HG02870 (cell line): ENCODE measurements at regions not wholly inside any gene's neighbourhood (a gene's known extent, or its start where the extent isn't known, plus 50 kb on each side); places are given as distances from the start of the nearest gene placed in this dataset.

Source experiments
- ATAC-seq: cut with Tn5 transposase; IDR thresholded peaks from one replicate; pipeline ENCODE4 v1.9.1; 2021; ENCODE audit warnings: mild to moderate bottlenecking, moderate library complexity; ENCODE audit not compliant: unreplicated experiment

DNA sequence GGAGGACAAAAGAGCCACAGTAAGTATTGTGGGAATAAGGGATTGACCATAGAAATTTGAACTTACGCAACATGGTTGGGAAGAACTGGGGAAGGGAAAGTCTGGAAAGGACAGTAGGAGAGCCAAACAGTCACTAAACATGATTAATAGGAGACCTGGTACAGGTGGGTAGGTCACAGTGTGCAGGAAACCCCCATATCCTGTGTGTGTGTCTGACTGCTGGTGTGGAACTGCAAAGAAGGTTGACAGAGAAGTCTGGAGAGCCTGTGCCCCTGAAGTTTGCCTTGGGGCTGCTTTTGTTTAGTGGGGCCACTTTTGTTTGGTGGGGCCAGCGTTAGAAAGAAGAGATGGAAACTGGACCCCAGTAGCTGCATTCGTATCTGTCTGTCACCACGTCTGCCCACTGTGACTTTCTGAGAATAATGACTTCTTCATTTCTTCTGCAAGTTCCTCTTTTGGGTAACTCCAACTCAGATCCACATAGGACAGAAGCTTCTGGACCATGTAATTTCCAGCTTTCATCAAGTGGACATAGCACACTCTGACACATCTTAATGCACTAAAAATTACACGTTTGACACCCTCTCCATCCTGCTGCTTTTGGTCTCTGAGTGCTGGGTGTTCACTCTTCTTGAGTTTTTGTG, 126.8 kb upstream of the RAG2 start:
- ATAC-seq, result peak; percentile 85

DNA sequence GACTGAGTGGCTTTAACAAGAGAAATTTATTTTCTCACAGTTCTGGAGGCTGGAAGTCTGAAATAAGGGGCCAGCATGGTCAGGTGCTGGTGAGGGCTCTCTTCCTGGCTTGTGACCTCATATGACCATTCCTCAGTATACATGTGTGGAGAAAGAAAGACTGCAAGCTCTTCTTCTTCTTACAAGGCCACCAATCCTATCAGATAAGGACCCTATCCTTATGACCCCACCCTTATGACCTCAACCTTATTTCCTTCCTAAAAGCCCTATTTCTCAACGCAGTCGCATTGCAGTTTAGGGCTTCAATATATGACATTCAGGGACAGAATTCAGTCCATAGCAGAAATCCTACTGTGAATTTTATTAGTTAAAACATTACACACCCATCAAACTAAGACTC, 124.4 kb upstream of the RAG2 start:
- ATAC-seq, result no peak

- ATAC-seq, result no peak
Observed at GRCh38 chr11:36719358-36720107, 121.5 kb upstream of the RAG2 start.

GRCh38 chr11:36718451-36718850, 120.4 kb upstream of the RAG2 start:
- ATAC-seq, result no peak

- ATAC-seq, result no peak
Observed at GRCh38 chr11:36713715-36714114, 115.7 kb upstream of the RAG2 start.

DNA sequence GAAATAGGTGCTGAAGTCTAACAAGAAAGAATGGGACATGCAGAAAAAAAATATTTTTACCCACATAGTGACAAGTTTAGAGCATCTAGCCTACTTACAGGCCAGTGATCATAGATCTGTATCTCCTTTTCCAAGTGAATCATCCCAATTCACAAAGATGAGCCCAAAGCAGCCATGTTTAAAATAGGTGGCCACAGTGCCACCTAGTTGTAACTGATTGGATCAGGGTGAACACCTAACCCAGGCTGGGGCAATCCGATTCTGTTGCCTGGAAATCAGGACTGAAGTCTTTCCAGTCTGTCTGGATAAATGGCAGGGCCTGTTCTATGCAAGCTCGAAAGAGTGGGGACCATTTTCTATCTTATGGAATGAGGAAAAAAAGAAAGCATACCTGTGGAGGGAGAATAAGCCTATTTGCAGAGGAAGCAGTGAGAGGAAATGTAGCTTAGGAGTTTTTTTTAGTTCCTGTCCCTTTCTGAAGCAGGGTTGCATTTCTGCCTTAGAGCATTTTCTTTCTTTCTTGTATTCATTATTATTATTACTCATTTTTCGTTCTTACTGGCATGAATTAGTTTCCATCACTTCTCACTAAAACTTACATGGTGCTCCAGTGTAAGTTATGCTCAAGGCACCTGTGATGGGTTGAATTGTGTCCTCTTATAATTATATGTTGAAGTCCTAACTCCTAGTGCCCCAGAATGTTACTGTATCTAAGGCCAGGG, 113.2 kb upstream of the RAG2 start:
- peak; percentile 69 for ATAC-seq
